GM23338 (cell line): ENCODE measurements at regions not wholly inside any gene's neighbourhood (a gene's known extent, or its start where the extent isn't known, plus 50 kb on each side); places are given as distances from the start of the nearest gene placed in this dataset.

Experiments used
- ATAC-seq: fragments of 200-7000 bp; cut with Tn5 transposase; 3 replicates; pipeline ENCODE4 v1.9.1; 2020
- DNase-seq: peaks from one replicate; pipeline ENCODE4 v3.0.0-alpha.2; 2015; ENCODE audit warnings: low spot score
- H2AFZ ChIP-seq: fragments of 200-600 bp; sonication (generic); 2 replicates; pipeline ENCODE4 v1.8.0; 2016; ENCODE audit warnings: antibody characterized with exemption, mild to moderate bottlenecking, moderate library complexity
- H3F3A ChIP-seq: fragments of 200-600 bp; sonication (generic); replicated peaks from 2 replicates; pipeline ENCODE4 v1.8.0; 2017; ENCODE audit warnings: antibody characterized with exemption, mixed run types, low read depth
- H3K27ac ChIP-seq: fragments of 200-600 bp; sonication (generic); 2 replicates; pipeline ENCODE4 v1.6.1; 2016; ENCODE audit warnings: low read depth
- H3K27me3 ChIP-seq: fragments of 200-600 bp; sonication (generic); 2 replicates; pipeline ENCODE4 v1.8.0; 2016; ENCODE audit warnings: mild to moderate bottlenecking, mixed run types, moderate library complexity; ENCODE audit not compliant: insufficient read depth
- H3K36me3 ChIP-seq: fragments of 200-600 bp; sonication (generic); 2 replicates; pipeline ENCODE4 v1.8.0; 2016; ENCODE audit warnings: mild to moderate bottlenecking; ENCODE audit not compliant: insufficient read depth
- H3K4me1 ChIP-seq: fragments of 200-600 bp; sonication (generic); 2 replicates; pipeline ENCODE4 v1.8.0; 2016; ENCODE audit warnings: mild to moderate bottlenecking, moderate library complexity; ENCODE audit not compliant: insufficient read depth
- H3K4me2 ChIP-seq: fragments of 200-600 bp; sonication (generic); 2 replicates; pipeline ENCODE4 v1.7.1; 2017; ENCODE audit warnings: mixed run types
- H3K4me3 ChIP-seq: fragments of 200-600 bp; sonication (generic); 2 replicates; pipeline ENCODE4 v1.6.1; 2016; ENCODE audit warnings: mixed run types
- H3K79me2 ChIP-seq: fragments of 200-600 bp; sonication (generic); replicated peaks from 2 replicates; pipeline ENCODE4 v1.8.0; 2017; ENCODE audit warnings: mild to moderate bottlenecking; ENCODE audit not compliant: insufficient read depth
- H3K9me2 ChIP-seq: fragments of 200-600 bp; sonication (generic); 2 replicates; pipeline ENCODE4 v1.8.0; 2017; ENCODE audit not compliant: insufficient read depth
- H4K20me1 ChIP-seq: fragments of 200-600 bp; sonication (generic); replicated peaks from 2 replicates; pipeline ENCODE4 v1.8.0; 2017; ENCODE audit warnings: mild to moderate bottlenecking; ENCODE audit not compliant: insufficient read depth
- H3K27ac Mint-ChIP-seq: 2 replicates; pipeline ENCODE4 v1.8.0; 2020; ENCODE audit warnings: inconsistent platforms, mild to moderate bottlenecking, moderate library complexity, mixed read lengths
- H3K27me3 Mint-ChIP-seq: 3 replicates; pipeline ENCODE4 v1.8.0; 2022; ENCODE audit warnings: low read depth, mild to moderate bottlenecking, moderate library complexity, mixed read lengths, inconsistent platforms; ENCODE audit not compliant: insufficient read depth, poor library complexity
- H3K36me3 Mint-ChIP-seq: 3 replicates; pipeline ENCODE4 v1.8.0; 2021; ENCODE audit warnings: low read depth, mild to moderate bottlenecking, inconsistent platforms, moderate library complexity, mixed read lengths
- H3K4me1 Mint-ChIP-seq: 3 replicates; pipeline ENCODE4 v1.8.0; 2020; ENCODE audit warnings: mild to moderate bottlenecking, inconsistent platforms, mixed read lengths
- H3K4me3 Mint-ChIP-seq: 3 replicates; pipeline ENCODE4 v1.8.0; 2021; ENCODE audit warnings: moderate library complexity, mild to moderate bottlenecking, inconsistent platforms, mixed read lengths
- H3K9me3 Mint-ChIP-seq: 3 replicates; pipeline ENCODE4 v1.8.0; 2020; ENCODE audit warnings: moderate library complexity, mild to moderate bottlenecking, inconsistent platforms, mixed read lengths
- CREB1 ChIP-seq: fragments of 250-450 bp; sonication (Bioruptor Pico); IDR thresholded peaks from 2 replicates; pipeline ENCODE4 v1.5.0; 2020; ENCODE audit warnings: low read depth, mild to moderate bottlenecking, moderate library complexity
- EZH2 ChIP-seq: fragments of 200-600 bp; sonication (generic); IDR thresholded peaks from one replicate; pipeline ENCODE4 v1.8.0; 2017; ENCODE audit warnings: antibody characterized with exemption, mild to moderate bottlenecking, low read depth; ENCODE audit not compliant: unreplicated experiment
- EZH2phosphoT487 ChIP-seq: fragments of 200-600 bp; sonication (generic); IDR thresholded peaks from one replicate; pipeline ENCODE4 v1.8.1; 2018; ENCODE audit warnings: antibody characterized with exemption; ENCODE audit not compliant: unreplicated experiment
- POLR2AphosphoS5 ChIP-seq: IDR thresholded peaks from 2 replicates; pipeline ENCODE4 v1.6.1; 2016; ENCODE audit warnings: antibody characterized with exemption, low read depth
- STAT1 ChIP-seq: IDR thresholded peaks from one replicate; pipeline ENCODE4 v1.6.1; 2016; ENCODE audit warnings: antibody characterized with exemption; ENCODE audit not compliant: unreplicated experiment
- ZNF114 ChIP-seq: fragments of 250-450 bp; sonication (Bioruptor Pico); IDR thresholded peaks from 2 replicates; pipeline ENCODE4 v1.5.0; 2020; ENCODE audit warnings: mild to moderate bottlenecking, moderate library complexity
- ZNF331 ChIP-seq: fragments of 250-450 bp; sonication (Bioruptor Pico); IDR thresholded peaks from 2 replicates; pipeline ENCODE4 v1.5.0; 2020; ENCODE audit warnings: low read depth, mild to moderate bottlenecking, moderate library complexity
- TF ChIP-seq, protein P1 (sequence below): IDR thresholded peaks from one replicate; pipeline ENCODE4 v1.6.1; 2018; ENCODE audit warnings: antibody characterized with exemption; ENCODE audit not compliant: unreplicated experiment
- TF ChIP-seq, protein P2 (sequence below): IDR thresholded peaks from 2 replicates; pipeline ENCODE4 v1.6.1; 2016; ENCODE audit warnings: antibody characterized with exemption

DNA sequence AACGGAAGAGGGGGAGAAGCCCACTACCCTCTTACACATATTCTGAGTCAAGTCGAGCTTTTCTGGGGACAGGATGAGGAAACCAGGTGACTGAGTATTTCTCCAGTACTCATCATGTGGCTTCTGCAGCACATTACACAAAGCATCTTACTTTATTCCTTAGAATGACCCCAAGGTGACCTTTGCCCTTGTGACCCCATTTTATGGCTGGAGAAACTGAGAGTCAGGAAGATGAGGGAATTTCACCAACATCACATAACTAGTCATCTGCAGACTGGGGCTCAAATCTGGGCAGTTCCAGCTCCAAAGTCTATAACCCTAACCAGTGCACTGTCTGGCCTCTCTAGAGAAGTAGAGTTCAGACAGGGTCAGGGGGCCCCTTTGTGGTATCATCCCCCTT, 707.0 kb downstream of the UQCRFS1 start (continued):
- TF ChIP-seq, protein P1, sequence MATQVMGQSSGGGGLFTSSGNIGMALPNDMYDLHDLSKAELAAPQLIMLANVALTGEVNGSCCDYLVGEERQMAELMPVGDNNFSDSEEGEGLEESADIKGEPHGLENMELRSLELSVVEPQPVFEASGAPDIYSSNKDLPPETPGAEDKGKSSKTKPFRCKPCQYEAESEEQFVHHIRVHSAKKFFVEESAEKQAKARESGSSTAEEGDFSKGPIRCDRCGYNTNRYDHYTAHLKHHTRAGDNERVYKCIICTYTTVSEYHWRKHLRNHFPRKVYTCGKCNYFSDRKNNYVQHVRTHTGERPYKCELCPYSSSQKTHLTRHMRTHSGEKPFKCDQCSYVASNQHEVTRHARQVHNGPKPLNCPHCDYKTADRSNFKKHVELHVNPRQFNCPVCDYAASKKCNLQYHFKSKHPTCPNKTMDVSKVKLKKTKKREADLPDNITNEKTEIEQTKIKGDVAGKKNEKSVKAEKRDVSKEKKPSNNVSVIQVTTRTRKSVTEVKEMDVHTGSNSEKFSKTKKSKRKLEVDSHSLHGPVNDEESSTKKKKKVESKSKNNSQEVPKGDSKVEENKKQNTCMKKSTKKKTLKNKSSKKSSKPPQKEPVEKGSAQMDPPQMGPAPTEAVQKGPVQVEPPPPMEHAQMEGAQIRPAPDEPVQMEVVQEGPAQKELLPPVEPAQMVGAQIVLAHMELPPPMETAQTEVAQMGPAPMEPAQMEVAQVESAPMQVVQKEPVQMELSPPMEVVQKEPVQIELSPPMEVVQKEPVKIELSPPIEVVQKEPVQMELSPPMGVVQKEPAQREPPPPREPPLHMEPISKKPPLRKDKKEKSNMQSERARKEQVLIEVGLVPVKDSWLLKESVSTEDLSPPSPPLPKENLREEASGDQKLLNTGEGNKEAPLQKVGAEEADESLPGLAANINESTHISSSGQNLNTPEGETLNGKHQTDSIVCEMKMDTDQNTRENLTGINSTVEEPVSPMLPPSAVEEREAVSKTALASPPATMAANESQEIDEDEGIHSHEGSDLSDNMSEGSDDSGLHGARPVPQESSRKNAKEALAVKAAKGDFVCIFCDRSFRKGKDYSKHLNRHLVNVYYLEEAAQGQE, result no peak
- TF ChIP-seq, protein P2, sequence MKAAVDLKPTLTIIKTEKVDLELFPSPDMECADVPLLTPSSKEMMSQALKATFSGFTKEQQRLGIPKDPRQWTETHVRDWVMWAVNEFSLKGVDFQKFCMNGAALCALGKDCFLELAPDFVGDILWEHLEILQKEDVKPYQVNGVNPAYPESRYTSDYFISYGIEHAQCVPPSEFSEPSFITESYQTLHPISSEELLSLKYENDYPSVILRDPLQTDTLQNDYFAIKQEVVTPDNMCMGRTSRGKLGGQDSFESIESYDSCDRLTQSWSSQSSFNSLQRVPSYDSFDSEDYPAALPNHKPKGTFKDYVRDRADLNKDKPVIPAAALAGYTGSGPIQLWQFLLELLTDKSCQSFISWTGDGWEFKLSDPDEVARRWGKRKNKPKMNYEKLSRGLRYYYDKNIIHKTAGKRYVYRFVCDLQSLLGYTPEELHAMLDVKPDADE, result no peak
- TF ChIP-seq ZNF331 (CRISPR knock-in tag) (no peak), POLR2AphosphoS5 (no peak), CREB1 (no peak)

DNA sequence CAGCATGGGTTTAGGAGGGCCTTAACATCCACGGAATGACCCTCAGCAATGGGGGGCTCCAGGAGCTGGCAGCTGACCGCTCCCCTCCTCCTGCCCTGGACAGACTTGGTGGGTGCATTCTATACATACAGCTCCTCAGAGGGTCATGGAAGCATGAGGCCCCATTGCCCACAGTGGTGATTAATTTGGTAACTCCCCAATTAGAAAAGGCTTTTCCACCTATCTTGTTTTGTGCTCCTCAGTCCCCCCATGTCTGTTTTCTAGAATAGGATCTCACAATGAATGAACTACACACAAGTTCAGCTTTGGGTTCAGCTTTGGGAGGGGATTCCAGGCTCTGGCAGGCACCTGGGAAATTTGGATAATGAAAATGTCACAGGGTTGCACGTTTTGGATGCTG, 707.8 kb downstream of the UQCRFS1 start:
- Mint-ChIP-seq H3K27ac (no peak overlapping the region), H3K27me3 (peaks cover 7% of the 10 kb centered on the region), H3K36me3 (no peaks in the 10 kb centered on the region), H3K4me3 (no peak overlapping the region), H3K9me3 (no peaks in the 10 kb centered on the region; the same call in 2 of the 3 replicates), H3K4me1 (peaks cover 36% of the 10 kb centered on the region)
- Histone ChIP-seq H3K36me3 (no peaks in the 10 kb centered on the region), H3K4me1 (peaks cover 14% of the 10 kb centered on the region), H3K27me3 (no peaks in the 10 kb centered on the region), H3K9me2 (no peaks in the 10 kb centered on the region), H3K79me2 (no peaks in the 10 kb centered on the region), H3F3A (no peaks in the 10 kb centered on the region), H3K27ac (no peak overlapping the region), H3K4me2 (no peak overlapping the region), H2AFZ (no peak overlapping the region), H3K4me3 (no peak overlapping the region), H4K20me1 (no peaks in the 10 kb centered on the region)
- ATAC-seq (no peak), DNase-seq (no peak)
- TF ChIP-seq ZNF114 (CRISPR knock-in tag), result no peak
- TF ChIP-seq CREB1, result no peak
- TF ChIP-seq, protein P1, result no peak
- TF ChIP-seq STAT1, result no peak
- TF ChIP-seq EZH2phosphoT487, result no peak
- TF ChIP-seq EZH2, result no peak
- no peak for TF ChIP-seq ZNF331 (CRISPR knock-in tag)
- TF ChIP-seq POLR2AphosphoS5, result no peak
- TF ChIP-seq, protein P2, result no peak
